Upper lobe of left lung (tissue), 6 donors: ENCODE measurements at regions not wholly inside any gene's neighbourhood (a gene's known extent, or its start where the extent isn't known, plus 50 kb on each side); places are given as distances from the start of the nearest gene placed in this dataset.

Experiments used
- ATAC-seq, 2 donors: fragments of 200-7000 bp; cut with Tn5 transposase; one replicate each; pipeline ENCODE4 v1.9.1; 2022; ENCODE audit warnings: mild to moderate bottlenecking in 2 of 2, moderate library complexity in 2 of 2; ENCODE audit not compliant: low FRiP score in 2 of 2
- DNase-seq, 2 donors: peaks; one replicate each; pipeline ENCODE4 v3.0.0-alpha.2; 2019 to 2020
- H3K27ac ChIP-seq, 4 donors: fragments of 200-600 bp; sonication (generic); one replicate each; pipeline ENCODE4 v1.5.1; 2016 to 2019
- H3K27me3 ChIP-seq, 4 donors: fragments of 200-600 bp; sonication (generic); one replicate each; pipeline ENCODE4 v1.5.1; 2017 to 2019
- H3K36me3 ChIP-seq, 4 donors: fragments of 200-600 bp; sonication (generic); one replicate each; pipeline ENCODE4 v1.5.1; 2016 to 2019
- H3K4me1 ChIP-seq, 4 donors: fragments of 200-600 bp; sonication (generic); one replicate each; pipeline ENCODE4 v1.5.1; 2018 to 2019
- H3K4me3 ChIP-seq, 4 donors: fragments of 200-600 bp; sonication (generic); one replicate each; pipeline ENCODE4 v1.5.1; 2017 to 2019; ENCODE audit warnings: mild to moderate bottlenecking in 2 of 4, moderate library complexity in 1 of 4
- H3K9me3 ChIP-seq, 4 donors: fragments of 200-600 bp; sonication (generic); one replicate each; pipeline ENCODE4 v1.5.1; 2018 to 2019
- EP300 ChIP-seq, 4 donors: sonication (generic); formaldehyde crosslinking; IDR thresholded peaks; one replicate each; pipeline ENCODE4 v1.5.1; 2017; ENCODE audit warnings: antibody characterized with exemption in 4 of 4, control low read depth in 2 of 4
- POLR2A ChIP-seq, 4 donors: fragments of 450-650 bp; IDR thresholded peaks; one replicate each; pipeline ENCODE4 v1.5.1; 2016 to 2017; ENCODE audit warnings: antibody characterized with exemption in 4 of 4, mild to moderate bottlenecking in 2 of 4
- POLR2AphosphoS5 ChIP-seq, 2 donors: sonication (generic); formaldehyde crosslinking; IDR thresholded peaks; one replicate each; pipeline ENCODE4 v1.5.1; 2017; ENCODE audit warnings: antibody characterized with exemption in 2 of 2
- WGBS, 2 donors: methylation state at CpG; one replicate each; pipeline ENCODE4 v1.1.5; 2017 to 2018; 5-methylcytosine and 5-hydroxymethylcytosine counted together
- TF ChIP-seq, protein P1 (sequence below), 6 experiments: fragments of 450-650 bp in 4 of 6; fragments of 200-600 bp in 2 of 6; sonication (generic) in 2 of 6; IDR thresholded peaks; one replicate each; pipeline ENCODE4 v1.5.1; 2016 to 2019; ENCODE audit warnings: antibody characterized with exemption in 6 of 6
- donor health status: DM: no; HTN: no; CAD: no; lungs with moderate emphysema.
- donor health status: DM: no; HTN: yes; CAD: no; lungs with severe emphysema.

- no peak for TF ChIP-seq EP300 (IDR thresholded peaks at IDR 0.05)
- DNase-seq (no peak), ATAC-seq (no peak)
- Histone ChIP-seq H3K27me3 (no peaks in the 10 kb centered on the region), H3K36me3 (no peaks in the 10 kb centered on the region), H3K4me3 (no peak overlapping the region), H3K9me3 (peaks cover 0 to 5% (median 0%) of the 10 kb centered on the region in 4 donors), H3K4me1 (no peaks in the 10 kb centered on the region), H3K27ac (no peak overlapping the region)
- WGBS, 2 donors: 79 to 83% methylated on average over 3 of the region's 3 CpGs
Measured at GRCh38 chr2:176435729-176436128, 166.5 kb downstream of the MTX2 start.

DNA sequence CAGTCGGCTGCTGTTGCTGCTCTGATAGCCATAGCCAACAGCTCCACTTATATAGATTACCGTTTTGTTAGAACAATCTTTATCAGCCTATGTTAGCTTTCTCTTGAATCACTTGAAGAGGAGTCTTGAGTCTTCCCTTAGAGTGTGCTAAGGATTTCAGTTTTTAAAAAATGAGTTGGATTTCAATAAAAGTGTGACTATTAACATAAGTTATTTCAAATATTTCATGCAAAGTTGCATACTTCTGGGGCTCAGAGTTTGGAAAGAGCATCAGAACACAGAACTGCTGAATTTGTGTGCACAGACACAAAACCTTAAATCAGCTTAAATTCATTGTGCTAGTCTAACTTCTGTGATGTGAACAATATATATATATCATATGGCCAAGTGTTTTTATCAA is 174.7 kb downstream of the MTX2 start:
- Histone ChIP-seq H3K36me3 (no peaks in the 10 kb centered on the region), H3K27ac (no peak overlapping the region), H3K4me3 (no peak overlapping the region), H3K4me1 (peaks cover 0 to 4% (median 0%) of the 10 kb centered on the region in 4 donors), H3K9me3 (no peaks in the 10 kb centered on the region), H3K27me3 (no peaks in the 10 kb centered on the region)
- TF ChIP-seq EP300 (IDR thresholded peaks at IDR 0.05) (no peak), POLR2A (IDR thresholded peaks at IDR 0.05) (no peak), POLR2AphosphoS5 (IDR thresholded peaks at IDR 0.05) (no peak)
- TF ChIP-seq, protein P1, sequence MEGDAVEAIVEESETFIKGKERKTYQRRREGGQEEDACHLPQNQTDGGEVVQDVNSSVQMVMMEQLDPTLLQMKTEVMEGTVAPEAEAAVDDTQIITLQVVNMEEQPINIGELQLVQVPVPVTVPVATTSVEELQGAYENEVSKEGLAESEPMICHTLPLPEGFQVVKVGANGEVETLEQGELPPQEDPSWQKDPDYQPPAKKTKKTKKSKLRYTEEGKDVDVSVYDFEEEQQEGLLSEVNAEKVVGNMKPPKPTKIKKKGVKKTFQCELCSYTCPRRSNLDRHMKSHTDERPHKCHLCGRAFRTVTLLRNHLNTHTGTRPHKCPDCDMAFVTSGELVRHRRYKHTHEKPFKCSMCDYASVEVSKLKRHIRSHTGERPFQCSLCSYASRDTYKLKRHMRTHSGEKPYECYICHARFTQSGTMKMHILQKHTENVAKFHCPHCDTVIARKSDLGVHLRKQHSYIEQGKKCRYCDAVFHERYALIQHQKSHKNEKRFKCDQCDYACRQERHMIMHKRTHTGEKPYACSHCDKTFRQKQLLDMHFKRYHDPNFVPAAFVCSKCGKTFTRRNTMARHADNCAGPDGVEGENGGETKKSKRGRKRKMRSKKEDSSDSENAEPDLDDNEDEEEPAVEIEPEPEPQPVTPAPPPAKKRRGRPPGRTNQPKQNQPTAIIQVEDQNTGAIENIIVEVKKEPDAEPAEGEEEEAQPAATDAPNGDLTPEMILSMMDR (IDR thresholded peaks at IDR 0.05): no peak
- WGBS, 2 donors: 52 to 65% methylated on average over 2 of the region's 2 CpGs
- ATAC-seq (no peak), DNase-seq (no peak)

- no peaks in the 10 kb centered on the region for H3K27me3 ChIP-seq
- H3K4me1 ChIP-seq: peaks cover 0 to 4% (median 0%) of the 10 kb centered on the region in 4 donors
- ATAC-seq (no peak), DNase-seq (no peak)
- H3K9me3 ChIP-seq: no peaks in the 10 kb centered on the region
- TF ChIP-seq POLR2AphosphoS5 (IDR thresholded peaks at IDR 0.05): no peak
- no peak for TF ChIP-seq POLR2A (IDR thresholded peaks at IDR 0.05)
- TF ChIP-seq EP300 (IDR thresholded peaks at IDR 0.05): no peak
- no peak overlapping the region for H3K4me3 ChIP-seq
- H3K27ac ChIP-seq: no peak overlapping the region
- WGBS, 2 donors: 89 to 95% methylated on average over 4 of the region's 4 CpGs
- H3K36me3 ChIP-seq: no peaks in the 10 kb centered on the region
Measured at GRCh38 chr2:176445956-176446355, 176.7 kb downstream of the MTX2 start.

DNA sequence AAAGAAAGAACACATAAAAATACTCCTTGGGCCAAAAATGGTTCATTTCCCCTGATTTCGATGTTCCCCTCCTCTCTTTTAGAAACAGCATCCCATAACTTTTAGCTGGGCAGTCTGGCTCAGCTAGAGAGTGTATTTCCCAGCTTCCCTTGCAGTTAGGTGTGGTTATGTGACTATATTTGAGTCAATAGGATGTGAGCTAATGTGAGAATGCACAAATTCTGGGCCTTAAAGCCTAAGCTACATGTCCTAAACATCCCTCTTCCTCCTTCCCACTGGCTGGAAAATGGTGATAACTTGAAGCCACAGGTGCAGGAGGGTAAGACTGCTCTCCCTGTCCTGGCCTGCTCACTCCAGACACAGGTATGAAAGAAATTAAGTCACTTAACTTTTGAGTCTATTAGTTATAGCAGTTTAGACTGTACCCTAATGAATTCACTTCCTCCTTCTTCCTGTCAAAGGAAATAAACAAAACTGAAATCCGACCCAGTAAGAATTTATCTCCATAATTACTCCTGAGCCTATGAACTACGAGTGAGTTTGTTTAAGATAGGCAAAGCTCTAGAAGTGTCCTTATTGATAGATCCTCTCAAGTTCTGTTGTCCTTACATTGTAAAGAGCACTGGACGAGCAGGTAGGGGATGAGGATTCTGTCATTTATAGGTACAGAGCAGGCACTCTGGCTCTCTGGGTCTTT is 177.6 kb downstream of the MTX2 start:
- ATAC-seq (no peak), DNase-seq (no peak)
- H3K9me3 ChIP-seq: no peaks in the 10 kb centered on the region
- H3K4me1 ChIP-seq: peaks cover 0 to 4% (median 0%) of the 10 kb centered on the region in 4 donors
- TF ChIP-seq POLR2AphosphoS5 (IDR thresholded peaks at IDR 0.05): no peak
- no peak overlapping the region for H3K4me3 ChIP-seq
- 40 to 46% methylated on average over 4 of the region's 4 CpGs for WGBS, 2 donors
- H3K36me3 ChIP-seq: no peaks in the 10 kb centered on the region
- H3K27me3 ChIP-seq: no peaks in the 10 kb centered on the region
- no peak overlapping the region for H3K27ac ChIP-seq

GRCh38 chr2:176447616-176448015 is 178.4 kb downstream of the MTX2 start:
- 87 to 100% methylated on average over 1 of the region's 1 CpG for WGBS, 2 donors
- Histone ChIP-seq H3K4me1 (peaks cover 0 to 4% (median 0%) of the 10 kb centered on the region in 4 donors), H3K9me3 (no peaks in the 10 kb centered on the region), H3K27ac (no peak overlapping the region), H3K36me3 (no peaks in the 10 kb centered on the region), H3K27me3 (no peaks in the 10 kb centered on the region), H3K4me3 (no peak overlapping the region)
- no peak for DNase-seq
- ATAC-seq: no peak
- TF ChIP-seq EP300 (IDR thresholded peaks at IDR 0.05) (no peak), POLR2A (IDR thresholded peaks at IDR 0.05) (no peak), POLR2AphosphoS5 (IDR thresholded peaks at IDR 0.05) (no peak)
- TF ChIP-seq, protein P1 (IDR thresholded peaks at IDR 0.05): no peak

GRCh38 chr2:176449852-176450251 is 180.6 kb downstream of the MTX2 start:
- H3K36me3 ChIP-seq: no peaks in the 10 kb centered on the region
- H3K27me3 ChIP-seq: no peaks in the 10 kb centered on the region
- no peak overlapping the region for H3K4me3 ChIP-seq
- peaks cover 0 to 4% (median 1%) of the 10 kb centered on the region in 4 donors for H3K4me1 ChIP-seq
- ATAC-seq: no peak
- no peak for TF ChIP-seq POLR2A (IDR thresholded peaks at IDR 0.05)
- TF ChIP-seq, protein P1 (IDR thresholded peaks at IDR 0.05): no peak
- no peak for TF ChIP-seq POLR2AphosphoS5 (IDR thresholded peaks at IDR 0.05)
- TF ChIP-seq EP300 (IDR thresholded peaks at IDR 0.05): no peak
- WGBS, 2 donors: 81 to 82% methylated on average over 3 of the region's 3 CpGs
- H3K9me3 ChIP-seq: no peaks in the 10 kb centered on the region
- no peak for DNase-seq
- no peak overlapping the region for H3K27ac ChIP-seq
